GM12891 (cell line): ENCODE measurements at regions not wholly inside any gene's neighbourhood (a gene's known extent, or its start where the extent isn't known, plus 50 kb on each side); places are given as distances from the start of the nearest gene placed in this dataset.
A peak's percentile ranks its signal among the peaks of the same experiment; 100 is the strongest.

Source experiments
- DNase-seq: peaks from one replicate; pipeline ENCODE4 v3.0.0; 2011; ENCODE audit warnings: low spot score; ENCODE audit not compliant: insufficient read length
- FAIRE-seq: peaks from 2 replicates; lab custom pipeline; 2011; peaks lifted over from hg19 to GRCh38; lab: Jason Lieb, UNC
- PAX5 ChIP-seq: IDR thresholded peaks from 2 replicates; pipeline ENCODE4 v1.6.1; 2011; ENCODE audit warnings: low read length, moderate library complexity, mild to moderate bottlenecking; ENCODE audit not compliant: insufficient read depth, severe bottlenecking
- POLR2A ChIP-seq: IDR thresholded peaks from 2 replicates; pipeline ENCODE4 v1.6.1; 2011; ENCODE audit warnings: low read depth, low read length, control low read depth
- POLR2AphosphoS5 ChIP-seq: IDR thresholded peaks from 2 replicates; pipeline ENCODE4 v1.6.1; 2011; ENCODE audit warnings: low read depth, low read length, control low read depth
- POU2F2 ChIP-seq: IDR thresholded peaks from 2 replicates; pipeline ENCODE4 v1.6.1; 2011; ENCODE audit warnings: low read depth, mild to moderate bottlenecking, control low read depth, low read length, moderate library complexity
- SPI1 ChIP-seq: IDR thresholded peaks from 2 replicates; pipeline ENCODE4 v1.6.1; 2011; ENCODE audit warnings: low read depth, low read length, control low read depth
- TAF1 ChIP-seq: IDR thresholded peaks from 2 replicates; pipeline ENCODE4 v1.6.1; 2011; ENCODE audit warnings: low read depth, low read length, control low read depth

- no peak for DNase-seq
- no peak for FAIRE-seq
- no peak for TF ChIP-seq PAX5
- TF ChIP-seq POLR2AphosphoS5 = no peak
- no peak for TF ChIP-seq POLR2A
- no peak for TF ChIP-seq SPI1
- no peak for TF ChIP-seq POU2F2
- no peak for TF ChIP-seq TAF1
Measured at GRCh38 chr17:72535346-72535745, 414.5 kb downstream of the SOX9 start.

GRCh38 chr17:72535779-72536178, 415.0 kb downstream of the SOX9 start:
- TF ChIP-seq PAX5 = no peak
- no peak for TF ChIP-seq POU2F2
- no peak for TF ChIP-seq SPI1
- TF ChIP-seq POLR2A = no peak
- no peak for TF ChIP-seq TAF1
- TF ChIP-seq POLR2AphosphoS5 = no peak
- FAIRE-seq (no peak), DNase-seq (no peak)

DNA sequence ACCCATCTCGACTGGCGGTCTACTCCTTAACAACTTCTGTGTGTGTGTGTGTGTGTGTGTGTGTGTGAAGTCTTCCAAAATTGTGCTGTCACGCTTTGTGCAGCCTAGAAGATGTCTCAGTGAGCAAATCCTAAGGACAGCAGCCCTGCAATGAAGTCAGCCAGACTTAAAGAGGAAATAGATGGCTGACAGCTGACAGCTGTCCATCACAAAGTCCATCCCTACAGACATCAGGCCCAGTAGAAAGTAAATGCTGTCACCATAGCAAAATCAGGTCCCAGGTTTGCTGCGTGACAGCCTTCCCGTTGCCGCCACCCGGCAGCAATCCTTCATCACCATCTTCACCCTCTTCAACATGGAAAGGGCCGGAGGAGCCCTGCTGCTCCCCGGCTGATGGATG, 416.0 kb downstream of the SOX9 start:
- FAIRE-seq = no peak
- TF ChIP-seq PAX5 (no peak), POLR2A (no peak), TAF1 (no peak), POLR2AphosphoS5 (no peak), SPI1 (no peak), POU2F2 (no peak)
- DNase-seq = no peak

GRCh38 chr17:72538443-72538842, 417.6 kb downstream of the SOX9 start:
- DNase-seq (no peak), FAIRE-seq (no peak)
- no peak for TF ChIP-seq POLR2A
- TF ChIP-seq POU2F2 = no peak
- TF ChIP-seq SPI1 = no peak
- TF ChIP-seq POLR2AphosphoS5 = no peak
- TF ChIP-seq PAX5 = no peak
- TF ChIP-seq TAF1 = no peak

DNA sequence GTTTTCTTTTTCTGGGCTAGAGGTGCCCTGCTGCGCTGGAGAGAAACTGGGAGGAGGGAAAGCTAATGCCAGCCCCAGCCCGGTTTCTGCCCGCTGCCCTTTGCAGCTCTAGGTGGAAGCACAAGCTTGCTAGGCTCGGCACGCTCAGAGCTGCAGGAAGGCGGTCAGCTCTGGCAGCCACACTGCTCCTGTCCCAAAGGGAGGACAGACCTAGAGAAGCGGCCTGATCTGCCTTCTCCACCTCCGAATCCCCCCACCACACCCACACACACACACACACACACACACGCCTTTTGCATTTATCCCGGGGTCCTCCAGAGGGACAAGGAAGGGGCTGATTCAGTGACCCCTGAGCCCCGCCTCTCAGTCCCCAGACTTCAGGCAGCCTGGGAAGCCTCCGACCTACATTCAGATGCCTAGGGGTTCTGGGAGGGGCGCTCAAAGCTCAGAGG, 418.1 kb downstream of the SOX9 start:
- no peak for DNase-seq
- no peak for FAIRE-seq
- TF ChIP-seq POLR2A = no peak
- TF ChIP-seq TAF1 = no peak
- no peak for TF ChIP-seq POU2F2
- TF ChIP-seq SPI1 = no peak
- TF ChIP-seq POLR2AphosphoS5 = no peak
- no peak for TF ChIP-seq PAX5

DNA sequence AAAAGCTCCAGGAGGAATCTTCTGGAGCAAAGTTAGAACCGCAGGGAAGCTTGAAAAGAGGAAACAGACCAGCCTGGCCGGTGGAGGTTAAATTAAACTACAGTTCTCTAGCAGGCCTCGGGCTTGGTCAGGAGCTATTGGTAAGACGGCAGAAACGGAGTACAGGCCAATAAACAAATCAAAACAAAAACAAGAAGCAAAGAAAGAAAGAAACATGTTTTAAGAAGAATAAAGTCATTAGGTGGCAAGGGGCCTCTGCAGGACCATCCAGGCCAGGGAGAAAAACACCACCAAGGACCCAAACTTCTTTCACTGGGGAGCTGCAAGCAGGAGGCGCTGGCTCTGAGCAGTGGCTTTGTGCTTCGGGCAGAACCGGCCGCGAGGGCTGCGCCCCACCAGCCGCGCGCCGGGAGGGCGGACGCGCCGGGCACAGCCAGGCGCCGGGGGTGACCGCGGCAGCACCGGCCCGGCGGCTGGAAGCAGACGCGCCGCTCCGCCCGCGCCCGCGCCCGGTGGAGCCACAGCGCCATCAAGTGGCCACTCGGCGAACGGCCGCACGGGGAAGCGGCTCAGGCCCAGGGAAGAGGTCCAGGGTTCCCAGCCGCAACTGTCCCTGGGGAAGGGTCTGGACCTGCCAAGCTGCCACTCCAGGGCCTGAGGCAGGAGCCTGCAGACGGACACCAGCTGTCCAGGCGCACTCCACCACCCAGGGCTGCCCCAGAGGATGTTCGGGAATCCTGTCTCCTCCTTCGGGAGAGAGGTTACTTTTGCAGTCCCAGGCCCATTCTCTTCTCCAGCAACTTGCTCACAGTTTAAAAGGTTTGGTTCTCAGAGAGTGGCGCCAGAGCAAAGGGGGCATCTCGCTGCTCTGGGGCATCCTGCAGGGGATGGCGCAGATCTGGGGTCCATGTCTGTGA, 419.4 kb downstream of the SOX9 start:
- TF ChIP-seq PAX5 (no peak), SPI1 (no peak)
- FAIRE-seq = peak; percentile 88
- peak; percentile 90 for DNase-seq

DNA sequence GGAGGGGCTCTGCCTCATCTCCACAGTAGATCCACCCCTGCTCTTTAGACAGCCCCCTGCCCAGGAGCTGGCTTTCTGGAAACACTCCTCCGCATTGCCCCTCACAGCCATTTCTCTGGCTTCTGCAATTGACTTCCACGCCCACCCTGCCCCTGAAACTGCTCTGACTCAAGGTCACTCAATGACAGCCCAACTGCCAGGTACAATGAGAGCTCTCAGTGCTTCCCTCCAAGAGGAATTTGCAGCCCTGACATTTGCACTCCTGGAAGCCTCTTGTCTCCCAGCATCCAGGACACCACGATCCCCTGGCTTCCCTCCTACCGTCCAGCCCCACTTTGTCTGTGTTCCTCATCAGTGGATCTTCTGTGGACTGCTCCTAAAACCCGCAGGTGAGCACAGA, 421.5 kb downstream of the SOX9 start:
- no peak for FAIRE-seq
- no peak for DNase-seq

DNA sequence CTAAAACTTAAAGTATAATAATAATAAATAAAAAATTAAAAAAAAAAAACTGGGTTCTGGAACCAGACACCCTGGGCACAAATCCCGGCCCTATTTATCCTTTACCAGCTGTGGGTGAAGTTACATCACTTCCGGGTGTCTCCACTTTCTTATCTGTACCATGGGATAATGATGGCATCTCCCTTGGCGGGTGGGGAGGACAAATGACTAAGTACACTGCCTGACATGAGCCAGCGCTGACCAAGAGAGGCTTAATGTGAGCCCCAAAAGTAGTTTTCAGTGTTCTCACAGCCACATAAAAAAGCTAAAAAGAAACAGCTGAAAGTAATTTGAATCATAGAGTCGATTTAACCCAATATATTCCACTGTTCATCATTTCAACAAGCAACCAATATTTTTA, 424.9 kb downstream of the SOX9 start:
- no peak for TF ChIP-seq TAF1
- TF ChIP-seq POLR2AphosphoS5 = no peak
- TF ChIP-seq PAX5 = no peak
- TF ChIP-seq SPI1 = no peak
- TF ChIP-seq POLR2A = no peak
- TF ChIP-seq POU2F2 = no peak
- no peak for FAIRE-seq
- no peak for DNase-seq

More for the DNA sequence above, 421.5 kb downstream of the SOX9 start:
- no peak for TF ChIP-seq PAX5
- no peak for TF ChIP-seq POU2F2
- no peak for TF ChIP-seq POLR2A
- no peak for TF ChIP-seq SPI1
- TF ChIP-seq POLR2AphosphoS5 = no peak
- TF ChIP-seq TAF1 = no peak

DNA sequence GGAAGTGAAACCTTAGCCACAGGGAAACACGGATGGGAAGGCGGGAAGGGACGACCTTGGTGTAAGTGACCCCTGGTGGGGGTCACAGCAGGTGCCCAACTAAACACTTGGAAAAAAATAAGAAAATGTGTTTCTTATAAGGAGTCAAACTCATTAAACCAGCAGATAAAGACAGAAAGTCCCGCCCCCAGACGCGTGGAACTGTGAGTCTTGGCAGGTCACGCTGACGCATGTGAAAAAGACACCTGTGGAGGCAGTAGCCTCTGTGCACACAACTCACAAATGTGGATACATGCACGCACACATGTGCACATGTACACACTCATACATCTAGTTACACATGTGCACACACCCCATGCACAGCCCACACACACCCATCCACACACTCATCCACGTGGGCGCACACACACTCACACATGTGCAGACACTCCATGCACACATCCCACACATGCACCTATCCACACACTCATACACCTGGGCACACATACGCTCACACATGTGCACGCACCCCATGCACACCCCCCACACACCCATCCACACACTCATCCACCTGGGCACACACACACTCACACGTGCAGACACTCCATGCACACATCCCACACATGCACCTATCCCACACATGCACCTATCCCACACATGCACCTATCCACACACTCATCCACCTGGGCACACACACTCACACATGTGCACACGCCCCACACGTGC, 432.4 kb downstream of the SOX9 start:
- FAIRE-seq (no peak), DNase-seq (no peak)
- no peak for TF ChIP-seq POLR2AphosphoS5
- no peak for TF ChIP-seq POLR2A

GRCh38 chr17:72554508-72554907, 433.7 kb downstream of the SOX9 start:
- no peak for DNase-seq

More at GRCh38 chr17:72554508-72554907, 433.7 kb downstream of the SOX9 start:
- no peak for FAIRE-seq
- TF ChIP-seq POU2F2 (no peak), SPI1 (no peak), PAX5 (no peak), POLR2AphosphoS5 (no peak)
